ENCODE measurements at regions not wholly inside any gene's neighbourhood (a gene's known extent, or its start where the extent isn't known, plus 50 kb on each side); places are given as distances from the start of the nearest gene placed in this dataset.

DNA sequence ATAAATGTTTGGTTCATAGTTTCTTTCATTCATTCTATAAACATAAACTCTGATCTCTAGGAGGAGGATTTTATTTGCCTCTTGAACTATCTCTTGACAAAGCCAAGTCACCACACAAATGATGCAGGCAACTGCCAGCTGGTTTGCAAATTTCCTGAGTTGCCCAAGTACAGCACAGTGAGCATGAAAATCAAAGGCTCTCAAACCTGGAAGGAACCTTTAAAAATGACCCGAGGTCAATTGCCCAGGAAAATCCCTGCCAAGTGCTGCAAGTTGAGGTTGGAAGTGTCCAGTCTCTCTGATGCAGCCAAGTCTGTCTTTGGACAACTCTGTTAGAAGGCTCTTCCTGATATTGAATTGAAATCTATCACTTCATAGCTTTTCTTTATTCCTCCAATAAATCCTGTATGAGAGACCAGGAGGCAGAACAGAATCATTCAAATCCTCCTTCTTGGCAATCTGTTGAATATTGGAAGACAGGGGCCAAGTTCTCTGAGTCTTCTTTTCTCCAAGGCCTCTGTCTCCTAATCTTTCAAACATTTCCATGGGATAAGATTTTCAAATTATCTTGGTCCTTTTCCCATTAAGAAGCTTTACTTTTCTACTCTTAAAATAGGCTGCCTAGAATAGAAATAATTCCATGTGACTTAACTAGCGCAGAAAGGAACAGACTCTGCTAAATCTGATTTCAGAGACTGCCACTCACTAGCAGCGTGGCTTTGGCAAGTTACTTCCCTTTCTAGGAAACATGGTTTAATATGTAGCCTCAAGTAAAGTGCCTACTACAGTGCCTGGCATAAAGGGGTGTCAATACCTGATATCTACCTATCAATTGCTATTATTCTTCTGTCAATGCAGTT, 159.2 kb downstream of the SNX18 start:
- TF ChIP-seq, protein P1, sequence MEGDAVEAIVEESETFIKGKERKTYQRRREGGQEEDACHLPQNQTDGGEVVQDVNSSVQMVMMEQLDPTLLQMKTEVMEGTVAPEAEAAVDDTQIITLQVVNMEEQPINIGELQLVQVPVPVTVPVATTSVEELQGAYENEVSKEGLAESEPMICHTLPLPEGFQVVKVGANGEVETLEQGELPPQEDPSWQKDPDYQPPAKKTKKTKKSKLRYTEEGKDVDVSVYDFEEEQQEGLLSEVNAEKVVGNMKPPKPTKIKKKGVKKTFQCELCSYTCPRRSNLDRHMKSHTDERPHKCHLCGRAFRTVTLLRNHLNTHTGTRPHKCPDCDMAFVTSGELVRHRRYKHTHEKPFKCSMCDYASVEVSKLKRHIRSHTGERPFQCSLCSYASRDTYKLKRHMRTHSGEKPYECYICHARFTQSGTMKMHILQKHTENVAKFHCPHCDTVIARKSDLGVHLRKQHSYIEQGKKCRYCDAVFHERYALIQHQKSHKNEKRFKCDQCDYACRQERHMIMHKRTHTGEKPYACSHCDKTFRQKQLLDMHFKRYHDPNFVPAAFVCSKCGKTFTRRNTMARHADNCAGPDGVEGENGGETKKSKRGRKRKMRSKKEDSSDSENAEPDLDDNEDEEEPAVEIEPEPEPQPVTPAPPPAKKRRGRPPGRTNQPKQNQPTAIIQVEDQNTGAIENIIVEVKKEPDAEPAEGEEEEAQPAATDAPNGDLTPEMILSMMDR (IDR thresholded peaks at IDR 0.05; ENCODE audit: low read depth, low read length) = no peak
- DNase-seq (ENCODE audit: extremely low read depth, low read depth) = no peak

DNA sequence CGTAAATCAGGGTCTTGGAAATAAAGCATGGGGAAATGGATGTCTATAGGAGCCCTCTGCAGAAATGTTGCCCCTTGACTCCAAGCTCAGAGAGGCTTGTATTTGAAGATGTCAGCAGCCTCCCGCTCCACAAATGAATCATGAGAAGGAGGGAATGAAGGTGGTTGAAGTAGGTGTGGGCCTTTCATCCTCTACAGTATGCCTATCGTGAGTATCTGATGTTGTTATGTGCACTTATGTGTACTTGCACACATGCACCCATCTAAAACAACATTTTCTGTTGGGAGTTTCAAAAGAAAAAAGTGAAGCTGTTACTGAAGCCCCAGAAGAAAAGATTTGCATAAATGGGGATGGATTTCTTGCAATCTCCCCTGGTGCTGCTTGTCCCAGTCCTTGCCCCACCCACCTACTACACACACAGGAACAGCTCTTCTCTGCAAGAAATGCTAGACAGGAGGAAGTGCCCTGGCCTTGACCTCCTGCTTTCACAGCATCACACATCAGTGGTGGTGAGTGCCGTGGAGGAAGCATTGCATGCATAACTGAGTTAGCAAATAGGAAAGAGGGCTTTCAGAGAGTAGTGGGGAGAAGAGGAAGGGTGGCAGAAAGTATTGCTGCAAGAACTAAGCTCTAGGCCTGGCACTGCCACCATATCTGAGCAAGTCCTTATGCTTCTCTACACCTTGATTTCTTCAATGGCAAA, 156.1 kb downstream of the SNX18 start:
- no peak for DNase-seq (ENCODE audit: extremely low read depth, low read depth)
- TF ChIP-seq, protein P1 (IDR thresholded peaks at IDR 0.05; ENCODE audit: low read depth, low read length) = no peak

DNA sequence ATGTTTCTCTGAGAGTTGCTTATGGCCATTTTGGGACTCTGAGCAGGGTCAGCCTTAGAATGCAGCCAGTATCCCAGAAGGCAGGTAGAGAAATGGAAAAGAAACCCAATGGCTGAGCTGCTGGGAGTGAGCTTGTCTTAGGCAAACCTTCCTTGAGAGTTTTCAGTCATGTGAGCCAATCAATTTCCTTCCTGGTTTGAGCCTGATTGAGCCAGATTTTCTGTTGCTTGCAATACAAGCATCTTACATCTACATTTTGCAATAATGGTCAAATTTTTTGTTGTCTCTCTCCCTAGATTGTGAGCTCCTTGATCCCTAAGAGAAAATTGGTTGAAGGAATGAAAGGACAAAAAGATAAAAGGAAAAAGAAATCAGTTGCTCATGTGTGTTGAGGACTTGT, 155.3 kb downstream of the SNX18 start:
- TF ChIP-seq, protein P1 (IDR thresholded peaks at IDR 0.05; ENCODE audit: low read depth, low read length) = no peak
- no peak for DNase-seq (ENCODE audit: extremely low read depth, low read depth)

DNA sequence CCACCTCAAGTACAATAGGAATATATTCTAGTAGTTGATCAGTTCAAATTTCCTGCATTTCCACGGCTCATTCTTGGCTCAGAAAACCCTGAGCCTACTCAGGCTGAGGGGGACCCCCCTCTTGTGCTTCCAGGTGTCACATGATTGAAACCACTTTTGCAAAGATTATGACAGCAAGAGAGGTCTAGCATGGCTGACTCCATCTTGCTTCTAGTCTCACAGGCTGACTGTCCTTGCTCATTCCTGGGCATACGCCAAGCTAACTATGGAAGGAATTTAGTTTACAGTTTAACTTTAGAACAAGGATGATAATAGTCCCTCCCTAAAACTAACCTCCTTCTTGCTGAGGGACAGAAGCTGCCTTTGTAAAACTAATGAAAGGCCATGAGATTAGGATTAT, 154.1 kb downstream of the SNX18 start:
- TF ChIP-seq, protein P1 (IDR thresholded peaks at IDR 0.05; ENCODE audit: low read depth, low read length) = no peak
- no peak for DNase-seq (ENCODE audit: extremely low read depth, low read depth)

DNA sequence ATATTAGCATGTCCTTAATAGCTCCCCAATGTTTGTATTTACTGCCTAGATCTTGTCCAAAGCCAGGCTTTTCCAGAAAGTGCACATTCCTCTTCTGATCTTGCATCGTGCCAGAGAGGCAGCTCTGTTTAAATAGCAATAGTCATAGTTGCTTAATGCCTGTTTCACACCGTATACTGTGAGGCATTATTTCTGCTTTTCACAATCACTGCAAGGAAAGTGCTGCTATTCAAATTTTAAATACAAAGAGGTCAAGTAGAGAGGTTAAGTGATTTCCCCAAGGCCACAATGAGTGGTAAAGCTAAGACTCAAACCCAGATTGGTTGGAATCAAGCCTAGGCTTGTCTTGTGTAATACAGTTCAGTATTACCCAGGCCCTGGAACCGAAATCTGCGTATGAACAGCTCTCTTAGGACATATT, 153.6 kb downstream of the SNX18 start:
- TF ChIP-seq, protein P1 (IDR thresholded peaks at IDR 0.05; ENCODE audit: low read depth, low read length) = no peak
- no peak for DNase-seq (ENCODE audit: extremely low read depth, low read depth)

DNA sequence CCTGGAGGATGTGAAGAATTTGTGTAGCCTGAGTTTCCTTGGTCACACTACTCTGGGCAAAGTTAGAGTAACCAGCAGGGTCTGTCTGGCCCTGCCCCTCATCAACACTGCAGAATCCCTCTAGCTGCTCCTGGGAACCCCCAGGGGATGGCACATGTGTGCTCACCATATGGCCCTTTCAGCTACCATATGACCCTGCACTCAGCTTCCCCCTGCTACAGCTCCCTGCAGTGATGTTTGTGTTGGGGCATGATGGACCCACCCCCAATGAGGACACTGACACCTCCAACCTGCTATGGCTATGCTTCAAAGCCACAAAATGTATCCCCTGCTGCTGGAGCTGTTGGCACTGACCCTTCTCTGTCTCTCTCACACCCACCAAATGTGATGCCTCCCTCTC, 152.7 kb downstream of the SNX18 start:
- TF ChIP-seq, protein P1 (IDR thresholded peaks at IDR 0.05; ENCODE audit: low read depth, low read length) = no peak
- no peak for DNase-seq (ENCODE audit: extremely low read depth, low read depth)

DNA sequence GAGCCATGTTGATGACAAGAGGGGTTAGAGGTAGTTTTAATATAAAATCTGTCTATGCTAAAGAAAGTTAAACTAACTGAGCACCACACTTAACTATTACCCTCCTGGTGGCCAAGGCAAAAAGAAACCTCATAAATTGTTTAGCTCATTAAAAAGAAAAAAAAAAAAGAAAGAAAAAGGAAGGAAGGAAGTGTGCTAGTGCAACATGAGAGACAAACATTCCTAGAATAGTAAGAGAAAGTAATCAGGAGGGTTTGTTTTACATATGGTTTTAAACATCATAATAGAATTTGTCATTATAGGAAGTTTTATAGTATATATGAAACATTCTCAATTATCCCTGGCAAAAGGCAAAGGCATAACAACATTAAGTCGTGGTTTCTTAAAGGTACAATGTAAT, 152.3 kb downstream of the SNX18 start:
- DNase-seq (ENCODE audit: extremely low read depth, low read depth) = no peak
- TF ChIP-seq, protein P1 (IDR thresholded peaks at IDR 0.05; ENCODE audit: low read depth, low read length) = no peak
